ENCODE measurements at regions not wholly inside any gene's neighbourhood (a gene's known extent, or its start where the extent isn't known, plus 50 kb on each side); places are given as distances from the start of the nearest gene placed in this dataset. TPM values are rescaled to one million over a fixed set of nuclear protein-coding genes. Genes with fewer than 3 reads are reported as not detected.

- Histone ChIP-seq H2AFZ (no peak overlapping the region), H3K9me3 (ENCODE audit: low read depth) (no peaks in the 10 kb centered on the region), H3K9me2 (replicated peaks; ENCODE audit: insufficient read depth) (no peaks in the 10 kb centered on the region), H3K4me3 (no peak overlapping the region), H3K4me1 (ENCODE audit: insufficient read depth) (no peaks in the 10 kb centered on the region), H3K79me2 (no peaks in the 10 kb centered on the region), H3K27ac (no peak overlapping the region), H3K27me3 (peaks cover 39% of the 10 kb centered on the region), H3K36me3 (replicated peaks; ENCODE audit: insufficient read depth, low read depth) (no peaks in the 10 kb centered on the region), H4K20me1 (ENCODE audit: insufficient read depth, poor library complexity, severe bottlenecking) (no peaks in the 10 kb centered on the region), H3K4me2 (no peak overlapping the region)
- TF ChIP-seq EZH2 (IDR thresholded peaks at IDR 0.05; ENCODE audit: borderline replicate concordance) (no peak), EZH2phosphoT487 (IDR thresholded peaks at IDR 0.05; ENCODE audit: low read depth, severe bottlenecking, unreplicated experiment) (no peak), CTCF (IDR thresholded peaks at IDR 0.05; ENCODE audit: poor library complexity) (no peak)
- DNase-seq (ENCODE audit: low spot score), result no peak
- 83% methylated on average over 9 of the region's 9 CpGs for WGBS (ENCODE audit: low lambda C conversion rate, missing lambda C conversion rate)
Measured at GRCh38 chr15:91801836-91802534, 51.5 kb upstream of the SLCO3A1 start.

- 85% methylated on average over 6 of the region's 6 CpGs for WGBS (ENCODE audit: low lambda C conversion rate, missing lambda C conversion rate)
- Histone ChIP-seq H3K27ac (no peak overlapping the region), H3K4me2 (no peak overlapping the region)
Measured at GRCh38 chr15:91803260-91803659, 50.2 kb upstream of the SLCO3A1 start.

More at GRCh38 chr15:91803260-91803659, 50.2 kb upstream of the SLCO3A1 start:
- DNase-seq (ENCODE audit: low spot score), result no peak
- Histone ChIP-seq H3K9me2 (replicated peaks; ENCODE audit: insufficient read depth) (no peaks in the 10 kb centered on the region), H3K27me3 (peaks cover 41% of the 10 kb centered on the region), H3K36me3 (replicated peaks; ENCODE audit: insufficient read depth, low read depth) (no peaks in the 10 kb centered on the region), H4K20me1 (ENCODE audit: insufficient read depth, poor library complexity, severe bottlenecking) (no peaks in the 10 kb centered on the region), H2AFZ (no peak overlapping the region), H3K9me3 (ENCODE audit: low read depth) (no peaks in the 10 kb centered on the region), H3K4me1 (ENCODE audit: insufficient read depth) (no peaks in the 10 kb centered on the region), H3K4me3 (no peak overlapping the region), H3K79me2 (no peaks in the 10 kb centered on the region)
- TF ChIP-seq EZH2 (IDR thresholded peaks at IDR 0.05; ENCODE audit: borderline replicate concordance), result no peak
- no peak for TF ChIP-seq CTCF (IDR thresholded peaks at IDR 0.05; ENCODE audit: poor library complexity)
- TF ChIP-seq EZH2phosphoT487 (IDR thresholded peaks at IDR 0.05; ENCODE audit: low read depth, severe bottlenecking, unreplicated experiment), result no peak

Small RNA genes in the stretch of these regions (small RNA-seq; reads per million reads assigned to genes)
- not detected for gene AC107958.1

Data from hepatocyte (in vitro differentiated cells).